ENCODE measurements at regions not wholly inside any gene's neighbourhood (a gene's known extent, or its start where the extent isn't known, plus 50 kb on each side); places are given as distances from the start of the nearest gene placed in this dataset.
"Not testable (repeated sequence)": the region's sequence is repeated elsewhere in the genome, so short reads cannot be mapped to it uniquely, and the experiment has no call there.

DNA sequence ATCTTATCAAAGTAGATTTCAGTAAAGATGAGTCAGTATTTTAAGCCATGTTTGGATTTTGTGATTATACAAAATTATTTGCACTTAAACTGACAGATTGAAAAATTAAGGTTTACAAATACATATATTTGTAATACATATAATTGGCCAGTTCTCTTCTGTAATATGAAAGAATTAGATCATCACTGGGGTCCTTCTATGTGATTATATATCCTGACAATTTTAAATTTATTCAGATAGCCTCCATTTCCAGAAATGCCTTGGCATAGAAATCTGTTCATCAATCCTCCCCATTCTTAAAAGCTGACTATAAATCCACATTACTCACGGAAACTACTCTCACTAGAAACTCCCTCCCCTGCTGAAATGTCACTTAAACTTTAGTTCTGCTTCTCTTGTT is 280.4 kb upstream of the ANXA10 start:
- no peaks in the 10 kb centered on the region for H3K27me3 ChIP-seq
- WGBS, 2 donors: 22 to 27% methylated on average over 1 of the region's 1 CpG
- peaks cover 0 to 9% (median 0%) of the 10 kb centered on the region in 4 donors for H3K9me3 ChIP-seq
- no peak for DNase-seq (ENCODE audit: low spot score in 2 of 2)
- H3K4me3 ChIP-seq: no peak overlapping the region
- H3K27ac ChIP-seq: no peak overlapping the region
- H3K36me3 ChIP-seq: no peaks in the 10 kb centered on the region
- H3K4me1 ChIP-seq: no peaks in the 10 kb centered on the region
- TF ChIP-seq EP300 (IDR thresholded peaks at IDR 0.05) (no peak), POLR2A (IDR thresholded peaks at IDR 0.05) (no peak)
- TF ChIP-seq, protein P1, sequence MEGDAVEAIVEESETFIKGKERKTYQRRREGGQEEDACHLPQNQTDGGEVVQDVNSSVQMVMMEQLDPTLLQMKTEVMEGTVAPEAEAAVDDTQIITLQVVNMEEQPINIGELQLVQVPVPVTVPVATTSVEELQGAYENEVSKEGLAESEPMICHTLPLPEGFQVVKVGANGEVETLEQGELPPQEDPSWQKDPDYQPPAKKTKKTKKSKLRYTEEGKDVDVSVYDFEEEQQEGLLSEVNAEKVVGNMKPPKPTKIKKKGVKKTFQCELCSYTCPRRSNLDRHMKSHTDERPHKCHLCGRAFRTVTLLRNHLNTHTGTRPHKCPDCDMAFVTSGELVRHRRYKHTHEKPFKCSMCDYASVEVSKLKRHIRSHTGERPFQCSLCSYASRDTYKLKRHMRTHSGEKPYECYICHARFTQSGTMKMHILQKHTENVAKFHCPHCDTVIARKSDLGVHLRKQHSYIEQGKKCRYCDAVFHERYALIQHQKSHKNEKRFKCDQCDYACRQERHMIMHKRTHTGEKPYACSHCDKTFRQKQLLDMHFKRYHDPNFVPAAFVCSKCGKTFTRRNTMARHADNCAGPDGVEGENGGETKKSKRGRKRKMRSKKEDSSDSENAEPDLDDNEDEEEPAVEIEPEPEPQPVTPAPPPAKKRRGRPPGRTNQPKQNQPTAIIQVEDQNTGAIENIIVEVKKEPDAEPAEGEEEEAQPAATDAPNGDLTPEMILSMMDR (IDR thresholded peaks at IDR 0.05): no peak

DNA sequence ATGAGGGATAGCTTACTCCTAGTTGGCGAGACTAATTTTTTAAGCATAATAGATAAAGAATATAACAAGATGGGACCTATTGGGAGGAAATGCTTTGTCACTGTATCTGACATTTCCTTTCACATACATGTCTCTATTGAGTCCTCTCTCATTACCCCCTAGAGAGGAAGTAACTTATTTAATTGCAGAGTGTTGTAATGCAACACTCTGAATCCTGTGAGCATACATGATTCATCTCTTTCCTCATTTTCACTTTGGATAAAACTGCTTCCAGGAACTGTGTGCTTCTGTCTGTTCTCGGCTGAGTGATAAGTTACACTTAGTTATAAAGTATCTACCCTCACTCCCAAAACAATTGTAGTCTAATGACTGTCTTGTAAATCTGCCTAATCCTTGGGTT is 266.1 kb upstream of the ANXA10 start:
- no peaks in the 10 kb centered on the region for H3K27me3 ChIP-seq
- no peak overlapping the region for H3K4me3 ChIP-seq
- no peak overlapping the region for H3K27ac ChIP-seq
- H3K4me1 ChIP-seq: no peaks in the 10 kb centered on the region
- no peak for DNase-seq (ENCODE audit: low spot score in 2 of 2)
- TF ChIP-seq EP300 (IDR thresholded peaks at IDR 0.05) (no peak), POLR2A (IDR thresholded peaks at IDR 0.05) (no peak)
- TF ChIP-seq, protein P1 (IDR thresholded peaks at IDR 0.05): no peak
- WGBS, 2 donors: 59 to 67% methylated on average over 2 of the region's 2 CpGs
- H3K36me3 ChIP-seq: no peaks in the 10 kb centered on the region
- H3K9me3 ChIP-seq: no peaks in the 10 kb centered on the region

DNA sequence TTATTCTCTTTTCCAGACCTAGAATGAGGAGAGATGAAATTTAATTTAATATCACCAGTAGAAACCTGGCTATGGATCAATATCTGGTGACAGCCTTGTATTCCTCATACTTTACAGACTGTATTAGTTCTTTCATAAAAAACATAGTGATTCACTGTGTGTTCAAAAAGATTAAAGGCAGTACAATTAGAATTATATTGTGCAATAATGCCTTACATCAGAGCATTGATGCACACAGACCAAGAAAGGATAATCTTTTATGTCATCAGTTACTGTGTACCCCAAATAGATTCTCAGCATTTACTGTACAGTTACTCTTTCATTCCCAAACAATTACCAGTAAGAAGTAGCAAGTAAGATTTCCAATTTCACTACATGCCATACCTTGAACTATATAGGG is 260.5 kb upstream of the ANXA10 start:
- no peak overlapping the region for H3K4me3 ChIP-seq
- TF ChIP-seq POLR2A (IDR thresholded peaks at IDR 0.05) (no peak), EP300 (IDR thresholded peaks at IDR 0.05) (no peak)
- TF ChIP-seq, protein P1 (IDR thresholded peaks at IDR 0.05): no peak
- H3K9me3 ChIP-seq: no peaks in the 10 kb centered on the region
- H3K27me3 ChIP-seq: no peaks in the 10 kb centered on the region
- DNase-seq (ENCODE audit: low spot score in 2 of 2): no peak
- no peaks in the 10 kb centered on the region for H3K36me3 ChIP-seq
- no peaks in the 10 kb centered on the region for H3K4me1 ChIP-seq
- no peak overlapping the region for H3K27ac ChIP-seq

DNA sequence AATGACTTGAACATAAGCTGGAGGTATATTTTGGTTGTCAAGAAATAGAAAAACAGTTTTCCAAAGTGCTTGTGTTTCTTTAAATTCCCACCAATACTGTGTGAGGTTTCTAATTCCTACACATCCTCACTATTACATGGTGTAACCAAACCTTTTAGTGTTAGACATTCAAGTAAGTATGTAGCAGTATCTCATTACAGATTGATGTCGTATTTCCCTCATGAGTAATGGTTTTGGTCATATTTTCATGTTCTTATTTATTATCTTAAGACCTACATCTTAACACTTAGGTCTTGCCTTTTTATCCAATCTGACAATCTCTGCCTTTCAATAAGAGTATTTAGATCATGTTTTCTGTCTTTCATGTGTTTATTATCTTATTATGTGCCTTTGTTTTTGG is 253.7 kb upstream of the ANXA10 start:
- H3K27ac ChIP-seq: no peak overlapping the region
- no peaks in the 10 kb centered on the region for H3K36me3 ChIP-seq
- no peaks in the 10 kb centered on the region for H3K9me3 ChIP-seq
- no peak for TF ChIP-seq EP300 (IDR thresholded peaks at IDR 0.05)
- H3K4me3 ChIP-seq: no peak overlapping the region
- H3K27me3 ChIP-seq: no peaks in the 10 kb centered on the region
- DNase-seq (ENCODE audit: low spot score in 2 of 2): no peak
- no peaks in the 10 kb centered on the region for H3K4me1 ChIP-seq
- 76 to 84% methylated on average over 1 of the region's 1 CpG for WGBS, 2 donors

DNA sequence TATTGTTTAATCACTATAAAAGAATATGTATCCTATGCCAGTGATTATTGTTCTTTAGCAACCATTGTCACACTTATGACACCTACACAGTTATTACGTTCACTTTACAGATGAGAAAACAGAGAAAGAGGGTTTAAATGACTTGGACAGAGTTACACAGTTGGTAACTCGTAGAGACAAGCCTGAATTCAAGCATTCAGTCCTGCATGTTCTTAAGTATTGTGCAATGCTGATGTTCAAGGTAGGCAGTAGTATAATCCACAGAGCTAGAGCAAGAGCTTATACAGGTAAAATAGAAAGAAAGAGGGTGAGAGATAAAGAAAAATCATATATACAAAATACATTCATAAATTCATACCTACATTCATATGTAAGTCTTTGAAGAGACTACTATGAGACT is 249.8 kb upstream of the ANXA10 start:
- H3K36me3 ChIP-seq: no peaks in the 10 kb centered on the region
- no peaks in the 10 kb centered on the region for H3K4me1 ChIP-seq
- TF ChIP-seq, protein P1 (IDR thresholded peaks at IDR 0.05): no peak
- TF ChIP-seq EP300 (IDR thresholded peaks at IDR 0.05) (no peak), POLR2A (IDR thresholded peaks at IDR 0.05) (no peak)
- H3K27ac ChIP-seq: no peak overlapping the region
- no peaks in the 10 kb centered on the region for H3K9me3 ChIP-seq
- no peaks in the 10 kb centered on the region for H3K27me3 ChIP-seq
- no peak for DNase-seq (ENCODE audit: low spot score in 2 of 2)
- H3K4me3 ChIP-seq: no peak overlapping the region
- WGBS, 2 donors: 57 to 67% methylated on average over 2 of the region's 2 CpGs

DNA sequence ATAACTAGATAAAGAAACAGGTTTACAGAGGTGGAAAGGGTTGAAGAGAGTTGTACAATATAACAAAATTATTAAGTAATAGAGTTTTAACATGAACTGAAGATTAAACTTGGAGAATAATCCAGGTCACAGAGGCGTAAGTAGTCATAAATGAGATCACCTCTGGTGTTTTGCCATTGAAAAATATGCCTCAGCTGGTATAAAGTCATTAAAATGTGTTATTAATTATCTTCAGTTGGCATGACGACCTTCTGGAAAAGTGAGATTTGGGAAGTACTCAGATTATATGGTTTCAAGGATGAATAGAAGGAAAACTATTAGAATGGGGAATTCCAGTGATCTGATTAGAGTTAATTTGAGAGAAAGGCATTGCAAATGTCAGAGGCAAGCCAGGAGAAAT is 237.5 kb upstream of the ANXA10 start:
- Histone ChIP-seq H3K27me3 (no peaks in the 10 kb centered on the region), H3K27ac (no peak overlapping the region), H3K9me3 (peaks cover 0 to 3% (median 0%) of the 10 kb centered on the region in 4 donors), H3K4me1 (no peaks in the 10 kb centered on the region), H3K36me3 (no peaks in the 10 kb centered on the region), H3K4me3 (no peak overlapping the region)
- TF ChIP-seq, protein P1 (IDR thresholded peaks at IDR 0.05): no peak
- TF ChIP-seq POLR2A (IDR thresholded peaks at IDR 0.05) (no peak), EP300 (IDR thresholded peaks at IDR 0.05) (no peak)
- 62 to 73% methylated on average over 2 of the region's 2 CpGs for WGBS, 2 donors
- DNase-seq (ENCODE audit: low spot score in 2 of 2): no peak

DNA sequence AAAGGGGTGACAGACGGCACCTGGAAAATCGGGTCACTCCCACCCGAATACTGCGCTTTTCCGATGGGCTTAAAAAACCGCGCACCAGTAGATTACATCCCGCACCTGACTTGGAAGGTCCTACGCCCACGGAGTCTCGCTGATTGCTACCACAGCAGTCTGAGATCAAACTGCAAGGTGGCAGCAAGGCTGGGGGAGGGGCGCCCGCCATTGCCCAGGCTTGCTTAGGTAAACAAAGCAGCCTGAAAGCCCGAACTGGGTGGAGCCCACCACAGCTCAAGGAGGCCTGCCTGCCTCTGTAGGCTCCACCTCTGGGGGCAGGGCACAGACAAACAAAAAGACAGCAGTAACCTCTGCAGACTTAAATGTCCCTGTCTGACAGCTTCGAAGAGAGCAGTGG is 234.2 kb upstream of the ANXA10 start:
- not testable (repeated sequence) for H3K27me3 ChIP-seq; H3K36me3 ChIP-seq; H3K4me3 ChIP-seq; H3K27ac ChIP-seq; H3K4me1 ChIP-seq; H3K9me3 ChIP-seq; DNase-seq (ENCODE audit: low spot score in 2 of 2)
- WGBS, 2 donors: 86 to 87% methylated on average over 14 to 15 of the region's 15 CpGs
